Ovary (tissue), 3 donors: ENCODE measurements at regions not wholly inside any gene's neighbourhood (a gene's known extent, or its start where the extent isn't known, plus 50 kb on each side); places are given as distances from the start of the nearest gene placed in this dataset.
"Not testable (repeated sequence)": the region's sequence is repeated elsewhere in the genome, so short reads cannot be mapped to it uniquely, and the experiment has no call there.

Source experiments
- CTCF ChIP-seq, 3 donors: fragments of 450-650 bp in 2 of 3; fragments of 200-600 bp in 1 of 3; IDR thresholded peaks; one replicate each; pipeline versions ENCODE4 v1.5.1 to v1.8.0; 2016 to 2022; ENCODE audit warnings: antibody characterized with exemption in 3 of 3, mild to moderate bottlenecking in 1 of 3
- EP300 ChIP-seq: sonication (generic); formaldehyde crosslinking; IDR thresholded peaks from one replicate; pipeline ENCODE4 v1.6.1; 2017; ENCODE audit warnings: antibody characterized with exemption
- donor health status: DM: no; HTN: no; CAD: no.

- TF ChIP-seq CTCF (IDR thresholded peaks at IDR 0.05); EP300: not testable (repeated sequence)
These were observed 114.2 kb upstream of the ZNF195 start for GRCh38 chr11:3493152-3493551.
